ENCODE measurements at regions not wholly inside any gene's neighbourhood (a gene's known extent, or its start where the extent isn't known, plus 50 kb on each side); places are given as distances from the start of the nearest gene placed in this dataset.
"Not testable (repeated sequence)": the region's sequence is repeated elsewhere in the genome, so short reads cannot be mapped to it uniquely, and the experiment has no call there.

- H3K4me1 ChIP-seq (ENCODE audit: control insufficient read depth in 1 of 2, insufficient read depth in 2 of 2, low read length in 2 of 2); H2BK12ac ChIP-seq (ENCODE audit: low read length); H2AFZ ChIP-seq (ENCODE audit: insufficient read depth, low read length, poor library complexity); H3K36me3 ChIP-seq (ENCODE audit: control insufficient read depth in 1 of 2, insufficient read depth in 2 of 2, low read length in 2 of 2); H3K23ac ChIP-seq (ENCODE audit: low read length); H3K9me3 ChIP-seq (ENCODE audit: insufficient read depth, low read depth, low read length); H3K4ac ChIP-seq (ENCODE audit: low read depth, low read length); H3K79me1 ChIP-seq (ENCODE audit: low read length); H3K18ac ChIP-seq (ENCODE audit: low read length); H3K79me2 ChIP-seq (ENCODE audit: control insufficient read depth, insufficient read depth, low read length, poor library complexity); H3K9ac ChIP-seq (ENCODE audit: low read length); H2BK120ac ChIP-seq (ENCODE audit: insufficient read depth, low read length, poor library complexity); H3K27ac ChIP-seq (ENCODE audit: low read depth, low read length); H3K27me3 ChIP-seq (ENCODE audit: insufficient read depth, low read length); H3K4me3 ChIP-seq (ENCODE audit: low read depth, low read length); H4K8ac ChIP-seq (ENCODE audit: low read depth, low read length); H2BK5ac ChIP-seq (ENCODE audit: low read depth, low read length, poor library complexity); H4K12ac ChIP-seq (ENCODE audit: low read depth, low read length); DNase-seq; H3K4me2 ChIP-seq (ENCODE audit: low read length); H4K91ac ChIP-seq (ENCODE audit: low read depth, low read length); H2AK5ac ChIP-seq (ENCODE audit: low read length); H3K14ac ChIP-seq (ENCODE audit: low read length): not testable (repeated sequence)
- WGBS (ENCODE audit: extremely low coverage, insufficient coverage, insufficient read length), result no CpG with 5 or more reads among the region's 5 CpGs
Observed at GRCh38 chr9:66278809-66279208, 541.9 kb downstream of the FOXD4L4 start.

Data from trophoblast cell (in vitro differentiated cells and primary cell).